Stimulated activated CD4-positive, alpha-beta T cell treated with anti-CD3 and anti-CD28 coated beads, Interleukin-12 subunit alpha, Interleukin-12 subunit beta, amount 100 ng/mL, for 48 hours (primary cell): ENCODE measurements at regions not wholly inside any gene's neighbourhood (a gene's known extent, or its start where the extent isn't known, plus 50 kb on each side); places are given as distances from the start of the nearest gene placed in this dataset.

Experiments
- DNase-seq, 3 donors: peaks; one replicate each; pipeline ENCODE4 v3.0.0-alpha.2; 2020; ENCODE audit warnings: low read depth in 2 of 3, low spot score in 1 of 3

GRCh38 chr11:81470446-81470845 is 1263.2 kb downstream of the FAM181B start:
- DNase-seq: no peak

- no peak for DNase-seq
These were observed 1273.8 kb downstream of the FAM181B start for GRCh38 chr11:81459766-81460306.

GRCh38 chr11:81449588-81450156 is 1284.0 kb downstream of the FAM181B start:
- DNase-seq: no peak

- DNase-seq: no peak
These were observed 1289.4 kb downstream of the FAM181B start for GRCh38 chr11:81444297-81444696.

- no peak for DNase-seq
These were observed 1301.3 kb downstream of the FAM181B start for GRCh38 chr11:81432333-81432732.

GRCh38 chr11:81424822-81425221 is 1308.8 kb downstream of the FAM181B start:
- no peak for DNase-seq

GRCh38 chr11:81422402-81422801 is 1311.3 kb downstream of the FAM181B start:
- no peak for DNase-seq

- no peak for DNase-seq
These were observed 1312.3 kb downstream of the FAM181B start for GRCh38 chr11:81421251-81421860.

- no peak for DNase-seq
These were observed 1312.9 kb downstream of the FAM181B start for GRCh38 chr11:81420668-81421250.

GRCh38 chr11:81397316-81397715 is 1336.3 kb downstream of the FAM181B start:
- DNase-seq: no peak

- DNase-seq: no peak
These were observed 1339.4 kb downstream of the FAM181B start for GRCh38 chr11:81394311-81394710.

GRCh38 chr11:81388326-81388725 is 1345.3 kb downstream of the FAM181B start:
- DNase-seq: no peak

- DNase-seq: no peak
These were observed 1353.3 kb downstream of the FAM181B start for GRCh38 chr11:81380395-81380794.

GRCh38 chr11:81377418-81377817 is 1356.2 kb downstream of the FAM181B start:
- DNase-seq: no peak

GRCh38 chr11:81373986-81374385 is 1359.7 kb downstream of the FAM181B start:
- no peak for DNase-seq

- no peak for DNase-seq
These were observed 1365.5 kb downstream of the FAM181B start for GRCh38 chr11:81368192-81368591.

- DNase-seq: no peak
These were observed 1368.2 kb downstream of the FAM181B start for GRCh38 chr11:81365496-81365895.

GRCh38 chr11:81359476-81359875 is 1374.2 kb downstream of the FAM181B start:
- no peak for DNase-seq

- DNase-seq: no peak
These were observed 1388.1 kb downstream of the FAM181B start for GRCh38 chr11:81345609-81346008.

GRCh38 chr11:81342966-81343365 is 1390.7 kb downstream of the FAM181B start:
- DNase-seq: no peak

GRCh38 chr11:81340225-81340624 is 1393.4 kb downstream of the FAM181B start:
- DNase-seq: no peak

GRCh38 chr11:81339521-81339920 is 1394.1 kb downstream of the FAM181B start:
- no peak for DNase-seq

- DNase-seq: no peak
These were observed 1395.9 kb downstream of the FAM181B start for GRCh38 chr11:81337756-81338155.
